IMR-90 (cell line): ENCODE measurements at regions not wholly inside any gene's neighbourhood (a gene's known extent, or its start where the extent isn't known, plus 50 kb on each side); places are given as distances from the start of the nearest gene placed in this dataset.

Source experiments
- ATAC-seq: fragments of 200-7000 bp; cut with Tn5 transposase; 2 replicates; pipeline ENCODE4 v1.9.1; 2020; ENCODE audit warnings: low read depth, mild to moderate bottlenecking, moderate library complexity
- BruUV-seq: library from RNA; stranded (reverse); fragments of 400-500 nt; replicated peaks from 2 replicates; lab custom pipeline; 2021; lab: Mats Ljungman, UMichigan
- CTCF ChIA-PET: fragments of 300-600 bp; formaldehyde crosslinking; extraction: SDS; loops from one replicate; lab custom pipeline; 2021; ENCODE audit warnings: antibody characterized with exemption; lab: Yijun Ruan, JAX
- POLR2A ChIA-PET: fragments of 300-600 bp; sonication (Branson Sonifier 250); formaldehyde crosslinking; loops from one replicate; lab custom pipeline; 2022; ENCODE audit warnings: antibody characterized with exemption; ENCODE audit not compliant: unreplicated experiment; lab: Charles Lee
- DNase-seq: peaks from one replicate; pipeline ENCODE4 v3.0.0; 2013
- H2AFZ ChIP-seq: replicated peaks from 2 replicates; pipeline ENCODE3; 2013; ENCODE audit warnings: low read length, mild to moderate bottlenecking; ENCODE audit not compliant: poor library complexity
- H2AK5ac ChIP-seq: 2 replicates; pipeline ENCODE4 v1.6.1; 2013; ENCODE audit warnings: low read depth, low read length, inconsistent platforms
- H2AK9ac ChIP-seq: replicated peaks from 2 replicates; pipeline ENCODE3; 2013; ENCODE audit warnings: mild to moderate bottlenecking, low read depth, low read length, moderate library complexity; ENCODE audit not compliant: poor library complexity
- H2BK120ac ChIP-seq: 2 replicates; pipeline ENCODE4 v1.6.1; 2013; ENCODE audit warnings: low read depth, low read length, inconsistent platforms
- H2BK15ac ChIP-seq: 3 replicates; pipeline ENCODE4 v1.6.1; 2013; ENCODE audit warnings: low read depth, low read length, inconsistent platforms
- H2BK20ac ChIP-seq: 2 replicates; pipeline ENCODE4 v1.6.1; 2013; ENCODE audit warnings: low read depth, mild to moderate bottlenecking, inconsistent platforms, low read length, moderate library complexity
- H2BK5ac ChIP-seq: 2 replicates; pipeline ENCODE4 v1.6.1; 2013; ENCODE audit warnings: mild to moderate bottlenecking, low read depth, low read length, inconsistent platforms; ENCODE audit not compliant: poor library complexity, severe bottlenecking
- H3K14ac ChIP-seq: replicated peaks from 2 replicates; pipeline ENCODE4 v1.6.1; 2013; ENCODE audit warnings: low read depth, low read length, inconsistent platforms
- H3K18ac ChIP-seq: 2 replicates; pipeline ENCODE4 v1.6.1; 2013; ENCODE audit warnings: low read depth, low read length, control low read depth
- H3K23ac ChIP-seq: 2 replicates; pipeline ENCODE4 v1.6.1; 2013; ENCODE audit warnings: low read depth, low read length, inconsistent platforms
- H3K27ac ChIP-seq: 2 replicates; pipeline ENCODE4 v1.5.1; 2013; ENCODE audit warnings: mild to moderate bottlenecking, control low read depth, low read length; ENCODE audit not compliant: insufficient read depth
- H3K27me3 ChIP-seq: 2 replicates; pipeline ENCODE4 v1.6.1; 2013; ENCODE audit warnings: low read length; ENCODE audit not compliant: control insufficient read depth, insufficient read depth
- H3K36me3 ChIP-seq: 2 replicates; pipeline ENCODE4 v1.6.1; 2013; ENCODE audit warnings: low read length, mixed read lengths; ENCODE audit not compliant: control insufficient read depth, insufficient read depth
- H3K4ac ChIP-seq: 2 replicates; pipeline ENCODE4 v1.6.1; 2013; ENCODE audit warnings: low read depth, low read length, inconsistent platforms
- H3K4me1 ChIP-seq: 2 replicates; pipeline ENCODE4 v1.6.1; 2013; ENCODE audit warnings: low read length, mixed read lengths; ENCODE audit not compliant: control insufficient read depth, insufficient read depth
- H3K4me2 ChIP-seq: 2 replicates; pipeline ENCODE4 v1.6.1; 2013; ENCODE audit warnings: low read depth, mild to moderate bottlenecking, control low read depth, low read length, moderate library complexity
- H3K4me3 ChIP-seq: 2 replicates; pipeline ENCODE4 v1.5.1; 2013; ENCODE audit warnings: low read depth, mild to moderate bottlenecking, control low read depth, low read length, moderate library complexity; ENCODE audit not compliant: insufficient read depth
- H3K56ac ChIP-seq: 2 replicates; pipeline ENCODE4 v1.6.1; 2013; ENCODE audit warnings: low read length, inconsistent platforms; ENCODE audit not compliant: insufficient read depth; ENCODE audit errors: extremely low read depth
- H3K79me1 ChIP-seq, 2 experiments: 2 replicates each; pipeline ENCODE4 v1.6.1; 2013; ENCODE audit warnings: low read length in 2 of 2, inconsistent platforms in 1 of 2, low read depth in 1 of 2
- H3K9ac ChIP-seq: 2 replicates; pipeline ENCODE4 v1.6.1; 2013; ENCODE audit warnings: low read depth, low read length, control low read depth
- H3K9me1 ChIP-seq: 2 replicates; pipeline ENCODE4 v1.6.1; 2013; ENCODE audit warnings: low read length, inconsistent platforms; ENCODE audit not compliant: insufficient read depth
- H3K9me3 ChIP-seq: 2 replicates; pipeline ENCODE4 v1.6.1; 2013; ENCODE audit warnings: low read length; ENCODE audit not compliant: control insufficient read depth, insufficient read depth
- H4K20me1 ChIP-seq: 2 replicates; pipeline ENCODE4 v1.6.1; 2013; ENCODE audit warnings: low read length, inconsistent platforms; ENCODE audit not compliant: insufficient read depth
- H4K5ac ChIP-seq: 2 replicates; pipeline ENCODE4 v1.6.1; 2013; ENCODE audit warnings: mild to moderate bottlenecking, low read depth, low read length, control low read depth
- H4K8ac ChIP-seq, 2 experiments: 2 replicates each; pipeline ENCODE4 v1.6.1; 2013; ENCODE audit warnings: low read depth in 2 of 2, low read length in 2 of 2, control low read depth in 1 of 2, inconsistent platforms in 1 of 2
- H4K91ac ChIP-seq: 2 replicates; pipeline ENCODE4 v1.6.1; 2013; ENCODE audit warnings: low read depth, low read length, inconsistent platforms; ENCODE audit not compliant: insufficient read depth
- BHLHE40 ChIP-seq: fragments of 150-350 bp; IDR thresholded peaks from 2 replicates; pipeline ENCODE4 v1.6.1; 2016; ENCODE audit warnings: mild to moderate bottlenecking, low read depth, low read length
- CEBPB ChIP-seq: IDR thresholded peaks from 2 replicates; pipeline ENCODE4 v1.6.1; 2012; ENCODE audit warnings: low read depth, low read length, improper control_type of control experiment
- CHD1 ChIP-seq: IDR thresholded peaks from 2 replicates; pipeline ENCODE4 v1.6.1; 2012; ENCODE audit warnings: low read depth, low read length, improper control_type of control experiment
- CTCF ChIP-seq: conservative IDR thresholded peaks from 2 replicates; pipeline ENCODE4 v1.5.1; 2012; ENCODE audit warnings: mild to moderate bottlenecking, low read depth, low read length, improper control_type of control experiment
- FOS ChIP-seq: fragments of 150-350 bp; IDR thresholded peaks from 2 replicates; pipeline ENCODE4 v1.6.1; 2016; ENCODE audit warnings: low read depth, low read length
- MAFK ChIP-seq: IDR thresholded peaks from 2 replicates; pipeline ENCODE4 v1.6.1; 2012; ENCODE audit warnings: low read depth, low read length, improper control_type of control experiment
- MAZ ChIP-seq: IDR thresholded peaks from 2 replicates; pipeline ENCODE4 v1.6.1; 2012; ENCODE audit warnings: low read depth, mild to moderate bottlenecking, low read length, improper control_type of control experiment, moderate library complexity, borderline replicate concordance
- MXI1 ChIP-seq: IDR thresholded peaks from 2 replicates; pipeline ENCODE4 v1.6.1; 2012; ENCODE audit warnings: low read depth, mild to moderate bottlenecking, low read length, moderate library complexity, borderline replicate concordance
- NFE2L2 ChIP-seq: fragments of 150-350 bp; IDR thresholded peaks from 2 replicates; pipeline ENCODE4 v1.6.1; 2016; ENCODE audit warnings: low read depth, mild to moderate bottlenecking, low read length
- POLR2A ChIP-seq: IDR thresholded peaks from 2 replicates; pipeline ENCODE4 v1.6.1; 2012; ENCODE audit warnings: mild to moderate bottlenecking, low read depth, low read length
- RAD21 ChIP-seq: IDR thresholded peaks from 2 replicates; pipeline ENCODE4 v1.6.1; 2012; ENCODE audit warnings: low read length, improper control_type of control experiment
- RCOR1 ChIP-seq: IDR thresholded peaks from 2 replicates; pipeline ENCODE4 v1.6.1; 2012; ENCODE audit warnings: mild to moderate bottlenecking, low read length, improper control_type of control experiment; ENCODE audit not compliant: insufficient replicate concordance
- RFX5 ChIP-seq: IDR thresholded peaks from 2 replicates; pipeline ENCODE4 v1.8.0; 2012; ENCODE audit warnings: low read depth, mild to moderate bottlenecking, low read length, moderate library complexity
- SMC3 ChIP-seq: fragments of 150-350 bp; IDR thresholded peaks from 2 replicates; pipeline ENCODE4 v1.6.1; 2016; ENCODE audit warnings: low read depth, mild to moderate bottlenecking, antibody characterized with exemption, low read length, moderate library complexity
- USF2 ChIP-seq: fragments of 150-350 bp; IDR thresholded peaks from 2 replicates; pipeline ENCODE4 v1.6.1; 2017; ENCODE audit warnings: mild to moderate bottlenecking, antibody characterized with exemption, low read length, low read depth
- WGBS, 2 experiments: methylation state at CpG; one replicate each; pipeline versions ENCODE4 v1.1.5 to v1.1.7; 2013; ENCODE audit warnings: missing lambda C conversion rate in 2 of 2; ENCODE audit not compliant: insufficient read length in 1 of 2; ENCODE audit errors: extremely low coverage in 2 of 2; 5-methylcytosine and 5-hydroxymethylcytosine counted together
- dilution Hi-C: fragments of 300-500 bp; cut with HindIII; formaldehyde crosslinking; loops from one replicate; pipeline ENCODE4 v1.14.3; 2018; ENCODE audit warnings: low sequenced_read_pairs; ENCODE audit not compliant: unreplicated experiment
- in situ Hi-C: fragments of 300-500 bp; cut with MboI; formaldehyde crosslinking; loops from 3 replicates; pipeline ENCODE4 v1.14.3; 2019; ENCODE audit warnings: low sequenced_read_pairs, inconsistent platforms, mixed read lengths
- intact Hi-C: fragments of 100-400 bp; cut with micrococcal nuclease; formaldehyde crosslinking; loops from 2 replicates; pipeline ENCODE4 v1.10.0; 2022
- TF ChIP-seq, protein P1 (sequence below): fragments of 150-350 bp; IDR thresholded peaks from 2 replicates; pipeline ENCODE4 v1.6.1; 2016; ENCODE audit warnings: low read depth, mild to moderate bottlenecking, low read length, moderate library complexity, borderline replicate concordance

DNA sequence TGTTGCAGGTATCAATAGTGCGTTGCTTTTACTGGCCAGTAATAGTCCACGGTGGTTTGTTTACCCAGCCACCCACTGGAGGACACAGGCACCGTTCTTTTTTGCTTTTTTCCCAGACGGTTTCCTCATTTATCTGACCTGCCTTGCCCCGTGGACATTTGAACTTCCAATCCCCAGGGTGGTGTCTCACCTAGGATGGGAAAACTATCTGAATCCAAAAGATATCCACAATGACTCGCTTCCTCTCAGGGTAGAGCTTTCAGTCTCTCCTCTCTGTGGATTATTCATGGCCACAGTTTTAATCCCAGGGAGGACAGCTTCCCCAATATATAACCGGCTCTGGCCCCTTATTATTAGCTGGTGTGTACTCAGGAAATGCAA lies 170.8 kb downstream of the FOXO1 start:
- Histone ChIP-seq H2BK120ac (no peak overlapping the region), H3K27me3 (no peaks in the 10 kb centered on the region; the same call in none of the 2 replicates), H3K4me3 (no peak overlapping the region), H3K14ac (no peak overlapping the region), H3K9ac (no peak overlapping the region), H4K91ac (no peak overlapping the region), H3K56ac (no peak overlapping the region), H3K18ac (no peak overlapping the region), H2BK20ac (no peak overlapping the region), H3K9me1 (no peaks in the 10 kb centered on the region), H2BK5ac (no peak overlapping the region), H2AK9ac (no peak overlapping the region), H3K23ac (no peak overlapping the region), H3K27ac (no peak overlapping the region), H3K4me1 (no peaks in the 10 kb centered on the region), H3K4ac (no peak overlapping the region), H3K79me1 (no peaks in the 10 kb centered on the region), H4K8ac (no peak overlapping the region), H3K9me3 (0 out of 2 replicates have a peak, but pooled peaks cover 2% of the 10 kb centered on the region), H3K36me3 (no peaks in the 10 kb centered on the region), H3K4me2 (no peak overlapping the region), H2AFZ (no peak overlapping the region), H2AK5ac (no peak overlapping the region), H2BK15ac (no peak overlapping the region), H4K20me1 (no peaks in the 10 kb centered on the region), H4K5ac (no peak overlapping the region)
- CTCF ChIA-PET = no interaction called here
- WGBS, 2 experiments = no CpG with 5 or more reads among the region's 7 CpGs
- intact Hi-C loops (no loop called here), dilution Hi-C loops (no loop called here), in situ Hi-C loops (no loop called here)
- BruUV-seq = no TSS peak
- TF ChIP-seq MXI1 = no peak
- TF ChIP-seq MAFK = no peak
- no peak for TF ChIP-seq POLR2A
- no peak for TF ChIP-seq USF2
- no peak for TF ChIP-seq CHD1
- TF ChIP-seq SMC3 = no peak
- TF ChIP-seq RFX5 = no peak
- TF ChIP-seq RCOR1 = no peak
- no peak for TF ChIP-seq CTCF
- TF ChIP-seq BHLHE40 = no peak
- no peak for TF ChIP-seq FOS
- TF ChIP-seq, protein P1, sequence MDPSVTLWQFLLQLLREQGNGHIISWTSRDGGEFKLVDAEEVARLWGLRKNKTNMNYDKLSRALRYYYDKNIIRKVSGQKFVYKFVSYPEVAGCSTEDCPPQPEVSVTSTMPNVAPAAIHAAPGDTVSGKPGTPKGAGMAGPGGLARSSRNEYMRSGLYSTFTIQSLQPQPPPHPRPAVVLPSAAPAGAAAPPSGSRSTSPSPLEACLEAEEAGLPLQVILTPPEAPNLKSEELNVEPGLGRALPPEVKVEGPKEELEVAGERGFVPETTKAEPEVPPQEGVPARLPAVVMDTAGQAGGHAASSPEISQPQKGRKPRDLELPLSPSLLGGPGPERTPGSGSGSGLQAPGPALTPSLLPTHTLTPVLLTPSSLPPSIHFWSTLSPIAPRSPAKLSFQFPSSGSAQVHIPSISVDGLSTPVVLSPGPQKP = no peak
- TF ChIP-seq RAD21 = no peak
- no peak for TF ChIP-seq MAZ
- no peak for TF ChIP-seq CEBPB
- TF ChIP-seq NFE2L2 = no peak
- no peak for DNase-seq
- ATAC-seq = no peak
- POLR2A ChIA-PET = no interaction called here
